ENCODE measurements at regions not wholly inside any gene's neighbourhood (a gene's known extent, or its start where the extent isn't known, plus 50 kb on each side); places are given as distances from the start of the nearest gene placed in this dataset.
A peak's percentile ranks its signal among the peaks of the same experiment; 100 is the strongest.

DNA sequence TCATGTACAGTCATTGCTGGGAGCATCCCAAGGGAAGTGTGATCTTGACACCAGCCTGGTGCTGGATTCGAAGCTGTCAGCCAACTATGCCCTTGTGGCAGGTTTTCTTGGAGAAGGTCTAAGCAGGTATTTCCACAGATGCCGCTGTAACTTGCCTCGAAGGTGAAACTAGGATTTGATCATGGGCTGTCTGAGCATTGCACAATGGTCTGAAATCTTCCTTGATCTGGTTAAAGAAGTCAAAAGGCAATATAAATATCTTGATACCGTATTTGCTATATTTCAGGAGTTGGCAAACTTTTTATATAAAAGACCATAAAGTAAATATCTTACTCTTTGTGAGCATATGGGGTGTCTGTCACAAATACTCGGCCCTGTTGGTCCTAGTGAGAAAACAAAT lies 206.8 kb downstream of the LYPLAL1 start:
- Histone ChIP-seq H3K27me3 (ENCODE audit: control insufficient read depth, insufficient read depth, low read length) (no peaks in the 10 kb centered on the region), H3K79me2 (ENCODE audit: control insufficient read depth, insufficient read depth, low read length) (no peaks in the 10 kb centered on the region), H3K4me3 (replicated peaks in 1 of 4; ENCODE audit: control extremely low read depth in 1 of 4, insufficient read depth in 1 of 4, low read depth in 3 of 4, low read length in 4 of 4) (no peak overlapping the region), H3K9ac (ENCODE audit: insufficient read depth, low read length) (no peak overlapping the region), H3K9me3 (ENCODE audit: control insufficient read depth, insufficient read depth, low read depth, low read length) (no peaks in the 10 kb centered on the region), H4K20me1 (ENCODE audit: control insufficient read depth, extremely low read depth, insufficient read depth, low read length) (no peaks in the 10 kb centered on the region), H3K4me1 (ENCODE audit: control insufficient read depth, extremely low read depth, insufficient read depth, low read length) (no peaks in the 10 kb centered on the region), H3K36me3 (ENCODE audit: control insufficient read depth, insufficient read depth, low read length) (no peaks in the 10 kb centered on the region), H2AFZ (ENCODE audit: low read length) (no peak overlapping the region), H3K27ac (ENCODE audit: insufficient read depth, low read length) (no peak overlapping the region), H3K4me2 (ENCODE audit: extremely low read depth, insufficient read depth, low read length) (no peak overlapping the region)
- DNase-seq (ENCODE audit: low read depth in 2 of 2): no peak
- TF ChIP-seq EZH2 (IDR thresholded peaks at IDR 0.05; ENCODE audit: low read length, missing control alignments): no peak
- TF ChIP-seq, protein P1, sequence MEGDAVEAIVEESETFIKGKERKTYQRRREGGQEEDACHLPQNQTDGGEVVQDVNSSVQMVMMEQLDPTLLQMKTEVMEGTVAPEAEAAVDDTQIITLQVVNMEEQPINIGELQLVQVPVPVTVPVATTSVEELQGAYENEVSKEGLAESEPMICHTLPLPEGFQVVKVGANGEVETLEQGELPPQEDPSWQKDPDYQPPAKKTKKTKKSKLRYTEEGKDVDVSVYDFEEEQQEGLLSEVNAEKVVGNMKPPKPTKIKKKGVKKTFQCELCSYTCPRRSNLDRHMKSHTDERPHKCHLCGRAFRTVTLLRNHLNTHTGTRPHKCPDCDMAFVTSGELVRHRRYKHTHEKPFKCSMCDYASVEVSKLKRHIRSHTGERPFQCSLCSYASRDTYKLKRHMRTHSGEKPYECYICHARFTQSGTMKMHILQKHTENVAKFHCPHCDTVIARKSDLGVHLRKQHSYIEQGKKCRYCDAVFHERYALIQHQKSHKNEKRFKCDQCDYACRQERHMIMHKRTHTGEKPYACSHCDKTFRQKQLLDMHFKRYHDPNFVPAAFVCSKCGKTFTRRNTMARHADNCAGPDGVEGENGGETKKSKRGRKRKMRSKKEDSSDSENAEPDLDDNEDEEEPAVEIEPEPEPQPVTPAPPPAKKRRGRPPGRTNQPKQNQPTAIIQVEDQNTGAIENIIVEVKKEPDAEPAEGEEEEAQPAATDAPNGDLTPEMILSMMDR (conservative IDR thresholded peaks at IDR 0.05 in 1 of 2, IDR thresholded peaks at IDR 0.05 in 1 of 2; ENCODE audit: low read depth in 1 of 2, low read length in 2 of 2): no peak

DNA sequence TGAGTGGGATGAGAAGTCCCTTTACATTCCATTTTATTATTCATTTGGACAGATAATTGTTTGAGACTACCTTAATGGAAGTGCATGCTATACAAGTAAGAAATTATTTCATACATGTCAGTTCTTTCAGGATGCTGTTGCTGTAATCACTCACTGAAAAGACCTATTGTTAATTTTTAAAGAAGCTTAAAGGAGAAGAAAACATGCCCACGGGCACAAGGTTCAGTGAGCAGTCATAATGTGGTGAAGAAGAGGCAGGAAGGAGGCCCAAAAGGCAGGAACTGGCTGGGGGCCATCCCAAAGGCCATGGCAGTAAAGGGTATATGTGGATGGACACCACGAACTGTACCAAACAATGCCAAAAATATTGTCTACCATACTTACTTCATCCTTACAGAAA lies 206.0 kb downstream of the LYPLAL1 start:
- Histone ChIP-seq H3K27me3 (ENCODE audit: control insufficient read depth, insufficient read depth, low read length) (no peaks in the 10 kb centered on the region), H4K20me1 (ENCODE audit: control insufficient read depth, extremely low read depth, insufficient read depth, low read length) (no peaks in the 10 kb centered on the region), H3K9ac (ENCODE audit: insufficient read depth, low read length) (no peak overlapping the region), H3K4me2 (ENCODE audit: extremely low read depth, insufficient read depth, low read length) (no peak overlapping the region), H3K79me2 (ENCODE audit: control insufficient read depth, insufficient read depth, low read length) (no peaks in the 10 kb centered on the region), H3K9me3 (ENCODE audit: control insufficient read depth, insufficient read depth, low read depth, low read length) (no peaks in the 10 kb centered on the region), H3K4me3 (replicated peaks in 1 of 4; ENCODE audit: control extremely low read depth in 1 of 4, insufficient read depth in 1 of 4, low read depth in 3 of 4, low read length in 4 of 4) (no peak overlapping the region), H3K27ac (ENCODE audit: insufficient read depth, low read length) (no peak overlapping the region), H3K4me1 (ENCODE audit: control insufficient read depth, extremely low read depth, insufficient read depth, low read length) (no peaks in the 10 kb centered on the region), H2AFZ (ENCODE audit: low read length) (no peak overlapping the region), H3K36me3 (ENCODE audit: control insufficient read depth, insufficient read depth, low read length) (no peaks in the 10 kb centered on the region)
- DNase-seq (ENCODE audit: low read depth in 2 of 2): no peak
- TF ChIP-seq, protein P1 (conservative IDR thresholded peaks at IDR 0.05 in 1 of 2, IDR thresholded peaks at IDR 0.05 in 1 of 2; ENCODE audit: low read depth in 1 of 2, low read length in 2 of 2): no peak
- TF ChIP-seq EZH2 (IDR thresholded peaks at IDR 0.05; ENCODE audit: low read length, missing control alignments): no peak

DNA sequence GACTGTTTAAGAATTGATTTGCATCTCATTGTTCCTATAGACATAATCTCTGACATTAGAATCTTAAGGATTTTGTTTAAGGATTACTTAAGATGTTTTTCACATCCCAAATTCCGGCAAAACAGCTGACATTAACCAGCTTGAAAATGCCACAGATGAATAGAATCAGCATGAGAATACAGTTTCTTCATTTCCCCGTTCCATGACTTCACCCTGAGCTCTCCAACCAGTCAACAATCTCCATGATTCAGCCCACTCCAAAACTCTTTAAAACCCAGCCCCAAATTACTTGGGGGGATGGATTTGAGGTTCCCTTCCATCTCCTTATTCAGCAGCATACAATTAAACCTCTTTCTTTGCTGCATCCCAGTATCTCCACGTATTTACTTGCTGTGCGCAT lies 201.0 kb downstream of the LYPLAL1 start:
- Histone ChIP-seq H3K9me3 (ENCODE audit: control insufficient read depth, insufficient read depth, low read depth, low read length) (no peaks in the 10 kb centered on the region), H3K27ac (ENCODE audit: insufficient read depth, low read length) (no peak overlapping the region), H3K9ac (ENCODE audit: insufficient read depth, low read length) (no peak overlapping the region)

More for the DNA sequence above, 201.0 kb downstream of the LYPLAL1 start:
- Histone ChIP-seq H3K27me3 (ENCODE audit: control insufficient read depth, insufficient read depth, low read length) (no peaks in the 10 kb centered on the region), H3K4me3 (replicated peaks in 1 of 4; ENCODE audit: control extremely low read depth in 1 of 4, insufficient read depth in 1 of 4, low read depth in 3 of 4, low read length in 4 of 4) (no peak overlapping the region), H3K4me2 (ENCODE audit: extremely low read depth, insufficient read depth, low read length) (peak overlapping the region; percentile 8), H4K20me1 (ENCODE audit: control insufficient read depth, extremely low read depth, insufficient read depth, low read length) (no peaks in the 10 kb centered on the region), H3K79me2 (ENCODE audit: control insufficient read depth, insufficient read depth, low read length) (no peaks in the 10 kb centered on the region), H3K36me3 (ENCODE audit: control insufficient read depth, insufficient read depth, low read length) (no peaks in the 10 kb centered on the region), H3K4me1 (ENCODE audit: control insufficient read depth, extremely low read depth, insufficient read depth, low read length) (no peaks in the 10 kb centered on the region), H2AFZ (ENCODE audit: low read length) (no peak overlapping the region)
- no peak for TF ChIP-seq EZH2 (IDR thresholded peaks at IDR 0.05; ENCODE audit: low read length, missing control alignments)
- TF ChIP-seq, protein P1 (conservative IDR thresholded peaks at IDR 0.05 in 1 of 2, IDR thresholded peaks at IDR 0.05 in 1 of 2; ENCODE audit: low read depth in 1 of 2, low read length in 2 of 2): no peak
- DNase-seq (ENCODE audit: low read depth in 2 of 2): peak; percentile 57 to 63
